Colonic mucosa (tissue), 4 donors: ENCODE measurements at regions not wholly inside any gene's neighbourhood (a gene's known extent, or its start where the extent isn't known, plus 50 kb on each side); places are given as distances from the start of the nearest gene placed in this dataset.

Experiments used
- DNase-seq: peaks from one replicate; pipeline ENCODE4 v3.0.0-alpha.2; 2020
- H3K27ac ChIP-seq: fragments of 200-600 bp; one replicate; pipeline ENCODE4 v1.8.0; 2021
- H3K27me3 ChIP-seq: fragments of 200-600 bp; one replicate; pipeline ENCODE4 v1.8.0; 2021
- H3K36me3 ChIP-seq: fragments of 200-600 bp; one replicate; pipeline ENCODE4 v1.8.0; 2021
- H3K4me1 ChIP-seq: fragments of 200-600 bp; one replicate; pipeline ENCODE4 v1.8.0; 2021; ENCODE audit warnings: mild to moderate bottlenecking
- H3K4me3 ChIP-seq: fragments of 200-600 bp; one replicate; pipeline ENCODE4 v1.8.0; 2021
- H3K9ac ChIP-seq, 2 donors: one replicate each; pipeline ENCODE4 v1.7.0; 2013; ENCODE audit warnings: control low read depth in 2 of 2, low read depth in 2 of 2, low read length in 2 of 2
- H3K9me3 ChIP-seq: fragments of 200-600 bp; one replicate; pipeline ENCODE4 v1.8.0; 2021
- intact Hi-C: fragments of 100-400 bp; cut with DNase I; formaldehyde crosslinking; loops from one replicate; pipeline ENCODE4 v1.14.1; 2022
- TF ChIP-seq, protein P1 (sequence below): fragments of 200-600 bp; IDR thresholded peaks from one replicate; pipeline ENCODE4 v1.8.0; 2022; ENCODE audit warnings: antibody characterized with exemption, mild to moderate bottlenecking
- donor health status: healthy.
- donor health status: DM: no; HTN: no; CAD: no.
- donor health status: DM: no; HTN: no; CAD: no.

DNA sequence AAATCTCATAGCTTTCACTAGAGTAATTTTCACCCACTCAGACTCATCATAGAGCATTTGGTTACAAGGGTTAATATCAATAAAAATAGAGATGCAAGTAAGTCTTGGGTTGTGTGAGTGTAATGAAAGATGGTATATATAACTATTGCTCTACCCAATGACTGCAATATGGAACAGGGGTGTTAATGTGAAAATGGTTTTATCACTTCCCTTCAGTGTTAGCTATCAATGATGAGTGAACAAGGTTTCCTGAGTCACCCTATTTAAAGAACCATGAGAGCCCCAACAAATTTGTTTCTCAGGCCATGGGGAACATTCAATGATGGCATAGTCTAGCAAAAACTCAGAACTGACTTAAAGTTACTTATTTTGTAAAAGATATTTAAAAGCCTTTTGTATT, 1133.6 kb upstream of the ZEB2 start:
- H3K9ac ChIP-seq, result no peak overlapping the region
- H3K27ac ChIP-seq, result no peak overlapping the region
- H3K4me1 ChIP-seq, result no peaks in the 10 kb centered on the region
- intact Hi-C loops, result no loop called here
- H3K36me3 ChIP-seq, result no peaks in the 10 kb centered on the region
- H3K9me3 ChIP-seq, result no peaks in the 10 kb centered on the region
- no peak overlapping the region for H3K4me3 ChIP-seq
- no peaks in the 10 kb centered on the region for H3K27me3 ChIP-seq
- no peak for DNase-seq
- TF ChIP-seq, protein P1, sequence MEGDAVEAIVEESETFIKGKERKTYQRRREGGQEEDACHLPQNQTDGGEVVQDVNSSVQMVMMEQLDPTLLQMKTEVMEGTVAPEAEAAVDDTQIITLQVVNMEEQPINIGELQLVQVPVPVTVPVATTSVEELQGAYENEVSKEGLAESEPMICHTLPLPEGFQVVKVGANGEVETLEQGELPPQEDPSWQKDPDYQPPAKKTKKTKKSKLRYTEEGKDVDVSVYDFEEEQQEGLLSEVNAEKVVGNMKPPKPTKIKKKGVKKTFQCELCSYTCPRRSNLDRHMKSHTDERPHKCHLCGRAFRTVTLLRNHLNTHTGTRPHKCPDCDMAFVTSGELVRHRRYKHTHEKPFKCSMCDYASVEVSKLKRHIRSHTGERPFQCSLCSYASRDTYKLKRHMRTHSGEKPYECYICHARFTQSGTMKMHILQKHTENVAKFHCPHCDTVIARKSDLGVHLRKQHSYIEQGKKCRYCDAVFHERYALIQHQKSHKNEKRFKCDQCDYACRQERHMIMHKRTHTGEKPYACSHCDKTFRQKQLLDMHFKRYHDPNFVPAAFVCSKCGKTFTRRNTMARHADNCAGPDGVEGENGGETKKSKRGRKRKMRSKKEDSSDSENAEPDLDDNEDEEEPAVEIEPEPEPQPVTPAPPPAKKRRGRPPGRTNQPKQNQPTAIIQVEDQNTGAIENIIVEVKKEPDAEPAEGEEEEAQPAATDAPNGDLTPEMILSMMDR, result no peak

DNA sequence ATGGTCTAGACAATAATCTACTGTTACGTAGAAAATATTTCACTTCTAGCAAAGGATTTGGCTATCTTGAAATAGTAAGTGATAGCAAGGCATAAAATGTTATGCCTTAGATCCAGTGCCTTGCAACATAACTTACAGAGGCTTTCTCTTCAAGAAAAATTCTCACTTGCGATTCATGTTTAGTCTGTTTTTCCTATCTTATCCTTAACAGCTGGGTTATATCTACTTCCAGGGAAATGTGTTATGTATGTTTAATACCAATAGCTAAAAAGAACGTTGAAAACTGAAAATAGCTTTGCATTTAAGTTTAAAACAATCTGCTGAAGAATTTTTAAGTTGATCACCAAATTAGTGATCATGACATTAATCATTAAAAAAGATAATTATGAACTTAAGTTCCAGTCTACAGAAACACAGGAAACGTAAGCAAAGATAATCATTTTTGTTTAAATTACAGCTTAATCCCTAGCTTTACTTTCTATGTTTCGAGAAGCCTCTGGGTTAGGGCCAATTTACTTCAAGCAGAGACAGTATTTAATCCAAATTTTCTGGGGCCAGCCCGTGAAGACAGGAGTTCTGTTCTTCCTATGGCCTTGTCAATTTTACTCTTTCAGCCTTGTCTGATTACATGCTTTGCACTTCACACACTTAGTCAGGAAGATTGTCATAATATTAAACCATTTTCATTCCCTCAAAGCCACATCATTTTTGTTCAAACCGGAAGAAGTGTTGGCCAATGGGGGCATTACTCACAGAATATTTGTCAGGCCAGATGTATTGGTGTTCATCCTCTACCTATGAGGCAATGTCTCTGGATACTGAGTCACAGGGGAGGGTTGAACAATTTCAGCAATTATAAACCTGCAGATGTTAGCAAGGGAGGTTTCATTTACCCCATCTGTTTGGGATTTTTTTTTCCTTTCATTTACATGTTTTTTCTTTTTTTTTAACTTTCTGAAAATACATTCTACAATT, 1132.9 kb upstream of the ZEB2 start:
- Histone ChIP-seq H3K9me3 (no peaks in the 10 kb centered on the region), H3K4me3 (no peak overlapping the region), H3K27me3 (no peaks in the 10 kb centered on the region), H3K36me3 (no peaks in the 10 kb centered on the region), H3K4me1 (no peaks in the 10 kb centered on the region), H3K9ac (no peak overlapping the region), H3K27ac (no peak overlapping the region)
- intact Hi-C loops, result no loop called here
- TF ChIP-seq, protein P1, result no peak
- no peak for DNase-seq

DNA sequence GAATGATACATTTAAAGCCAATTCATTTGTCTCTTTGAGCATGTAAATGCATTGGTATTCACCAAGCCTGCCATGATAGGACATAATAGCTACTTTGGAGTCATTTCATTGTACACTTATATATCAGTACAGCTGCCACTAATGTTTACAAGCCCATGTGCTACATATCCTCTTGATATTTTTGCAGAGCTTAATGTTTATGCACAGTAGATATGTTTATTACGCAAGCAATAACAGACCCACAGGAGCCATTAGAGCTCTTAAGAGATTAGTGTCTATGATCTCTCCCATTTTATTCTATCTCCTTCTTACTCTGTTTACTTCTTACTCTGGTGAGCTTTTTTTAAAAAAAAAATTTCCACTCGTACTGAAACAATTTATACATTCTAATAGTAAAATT, 1132.1 kb upstream of the ZEB2 start:
- no peaks in the 10 kb centered on the region for H3K9me3 ChIP-seq
- H3K27me3 ChIP-seq, result no peaks in the 10 kb centered on the region
- no peaks in the 10 kb centered on the region for H3K4me1 ChIP-seq
- H3K9ac ChIP-seq, result no peak overlapping the region
- H3K27ac ChIP-seq, result no peak overlapping the region
- no peaks in the 10 kb centered on the region for H3K36me3 ChIP-seq
- intact Hi-C loops, result no loop called here
- TF ChIP-seq, protein P1, result no peak
- no peak for DNase-seq
- no peak overlapping the region for H3K4me3 ChIP-seq

DNA sequence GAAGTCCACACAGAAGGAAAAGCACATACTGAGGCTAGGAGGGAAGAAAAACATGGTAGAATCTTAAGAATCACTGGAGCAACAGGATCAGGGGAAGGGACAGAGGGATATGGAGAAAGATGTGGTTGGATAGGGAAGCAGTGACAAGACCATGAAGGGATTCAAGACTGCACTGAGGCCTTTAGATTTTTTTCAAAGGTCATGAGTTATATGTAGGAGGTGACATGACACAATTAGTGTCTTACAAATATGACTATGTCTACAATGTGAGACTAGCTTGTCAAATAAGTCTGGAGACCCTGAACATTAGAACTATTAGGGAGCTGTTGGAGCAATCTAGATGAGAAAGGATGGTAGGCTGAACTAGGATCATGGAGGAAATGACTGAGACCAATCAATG, 1130.3 kb upstream of the ZEB2 start:
- Histone ChIP-seq H3K4me3 (no peak overlapping the region), H3K27ac (no peak overlapping the region), H3K27me3 (no peaks in the 10 kb centered on the region), H3K9me3 (no peaks in the 10 kb centered on the region), H3K36me3 (no peaks in the 10 kb centered on the region), H3K4me1 (no peaks in the 10 kb centered on the region), H3K9ac (no peak overlapping the region)
- TF ChIP-seq, protein P1, result no peak
- no peak for DNase-seq
- intact Hi-C loops, result no loop called here

DNA sequence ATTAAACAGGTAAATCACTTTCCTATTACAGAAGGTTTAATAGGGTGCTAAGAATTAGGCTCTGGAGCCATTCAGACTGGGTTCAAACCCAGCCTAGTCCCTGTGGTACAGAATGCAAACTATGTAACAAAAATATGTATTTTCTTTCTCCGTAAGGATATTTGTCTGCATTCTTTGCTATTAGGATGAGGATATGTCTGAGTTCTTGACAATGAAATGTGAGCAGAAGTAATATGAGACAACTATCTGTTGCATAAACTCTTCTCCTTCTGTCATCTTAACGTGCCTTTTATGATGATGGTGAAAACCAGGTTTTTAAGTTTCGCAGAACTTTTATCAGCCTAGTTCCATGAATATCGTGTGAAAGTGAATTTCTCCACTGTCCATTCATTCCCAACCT, 1129.1 kb upstream of the ZEB2 start:
- H3K9ac ChIP-seq, result no peak overlapping the region
- H3K27ac ChIP-seq, result no peak overlapping the region
- H3K27me3 ChIP-seq, result no peaks in the 10 kb centered on the region
- no peaks in the 10 kb centered on the region for H3K36me3 ChIP-seq
- H3K4me3 ChIP-seq, result no peak overlapping the region
- no peak for DNase-seq
- intact Hi-C loops, result no loop called here
- TF ChIP-seq, protein P1, result no peak
- H3K4me1 ChIP-seq, result no peaks in the 10 kb centered on the region
- H3K9me3 ChIP-seq, result no peaks in the 10 kb centered on the region
